Activated CD8-positive, alpha-beta memory T cell treated with anti-CD3 and anti-CD28 coated beads for 4 hours (primary cell): ENCODE measurements at regions not wholly inside any gene's neighbourhood (a gene's known extent, or its start where the extent isn't known, plus 50 kb on each side); places are given as distances from the start of the nearest gene placed in this dataset.

ENCODE experiments used
- DNase-seq, 2 donors: peaks; one replicate each; pipeline ENCODE4 v3.0.0-alpha.2; 2020; ENCODE audit warnings: low read depth in 2 of 2

GRCh38 chr1:59085101-59085500 lies 211.8 kb upstream of the FGGY start:
- no peak for DNase-seq

- no peak for DNase-seq
Observed at GRCh38 chr1:59089036-59089798, 207.7 kb upstream of the FGGY start.

- DNase-seq: no peak
Observed at GRCh38 chr1:59089922-59090457, 206.9 kb upstream of the FGGY start.

GRCh38 chr1:59092126-59092525 lies 204.8 kb upstream of the FGGY start:
- DNase-seq: no peak

- no peak for DNase-seq
Observed at GRCh38 chr1:59094001-59094400, 202.9 kb upstream of the FGGY start.

GRCh38 chr1:59096501-59096900 lies 200.4 kb upstream of the FGGY start:
- DNase-seq: no peak

GRCh38 chr1:59098655-59099054 lies 198.2 kb upstream of the FGGY start:
- DNase-seq: no peak

- DNase-seq: no peak
Observed at GRCh38 chr1:59100708-59101374, 196.1 kb upstream of the FGGY start.

- no peak for DNase-seq
Observed at GRCh38 chr1:59101518-59101917, 195.4 kb upstream of the FGGY start.

- DNase-seq: no peak
Observed at GRCh38 chr1:59103457-59103856, 193.4 kb upstream of the FGGY start.

- no peak for DNase-seq
Observed at GRCh38 chr1:59104191-59104760, 192.6 kb upstream of the FGGY start.

- no peak for DNase-seq
Observed at GRCh38 chr1:59105548-59106507, 191.1 kb upstream of the FGGY start.

GRCh38 chr1:59107516-59107915 lies 189.4 kb upstream of the FGGY start:
- no peak for DNase-seq

GRCh38 chr1:59107916-59108315 lies 189.0 kb upstream of the FGGY start:
- DNase-seq: no peak

GRCh38 chr1:59108481-59109317 lies 188.2 kb upstream of the FGGY start:
- no peak for DNase-seq

- DNase-seq: no peak
Observed at GRCh38 chr1:59110271-59110670, 186.6 kb upstream of the FGGY start.

GRCh38 chr1:59113876-59114457 lies 182.9 kb upstream of the FGGY start:
- DNase-seq: no peak

- no peak for DNase-seq
Observed at GRCh38 chr1:59115865-59116264, 181.0 kb upstream of the FGGY start.

- no peak for DNase-seq
Observed at GRCh38 chr1:59116920-59117542, 179.9 kb upstream of the FGGY start.

GRCh38 chr1:59122527-59122926 lies 174.4 kb upstream of the FGGY start:
- no peak for DNase-seq
